Heart left ventricle (tissue), 13 donors: ENCODE measurements at regions not wholly inside any gene's neighbourhood (a gene's known extent, or its start where the extent isn't known, plus 50 kb on each side); places are given as distances from the start of the nearest gene placed in this dataset.

Source experiments
- POLR2A ChIP-seq, 2 donors: fragments of 450-650 bp; IDR thresholded peaks; one replicate each; pipeline ENCODE4 v1.6.1; 2017; ENCODE audit warnings: antibody characterized with exemption in 2 of 2, mild to moderate bottlenecking in 2 of 2, moderate library complexity in 2 of 2
- TF ChIP-seq, protein P1 (sequence below), 12 donors: fragments of 200-600 bp; sonication (generic) in 4 of 12; IDR thresholded peaks; one replicate each; pipeline versions ENCODE4 v1.5.0 to v1.8.0; 2018 to 2022; ENCODE audit warnings: antibody characterized with exemption in 12 of 12, mild to moderate bottlenecking in 5 of 12
- donor health status: ischemic (EF 13 %, LVEDD 7.1; RV severe dilation, severe dysfunction).
- donor health status: DM: no; HTN: yes; CAD: no.
- donor health status: DM: no; HTN: no; CAD: no.
- donor health status: ischemic (EF 25% LVEDD 6.9; RV normal size, moderate dysfunction).
- donor health status: ischemic (EF 25% LVEDD 5.7; RV mildly dilated, moderate dysfunction).
- donor health status: ischemic (EF 35%, LVEDD 5.7; RV mildly dilated, moderate dysfunction).
- donor health status: nonischemic (EF 11% LVEDD 7.7; RV severe dilation, severe dysfunction).
- donor health status: DM: yes; HTN: yes; CAD: no.
- donor health status: PGD.
- donor health status: ischemic (EF 29% LVEDD 5.4; RV normal size, mild dysfunction).
- donor health status: nonischemic (EF 23%, LVEDD 6.1; RV moderate dilation, normal function).

DNA sequence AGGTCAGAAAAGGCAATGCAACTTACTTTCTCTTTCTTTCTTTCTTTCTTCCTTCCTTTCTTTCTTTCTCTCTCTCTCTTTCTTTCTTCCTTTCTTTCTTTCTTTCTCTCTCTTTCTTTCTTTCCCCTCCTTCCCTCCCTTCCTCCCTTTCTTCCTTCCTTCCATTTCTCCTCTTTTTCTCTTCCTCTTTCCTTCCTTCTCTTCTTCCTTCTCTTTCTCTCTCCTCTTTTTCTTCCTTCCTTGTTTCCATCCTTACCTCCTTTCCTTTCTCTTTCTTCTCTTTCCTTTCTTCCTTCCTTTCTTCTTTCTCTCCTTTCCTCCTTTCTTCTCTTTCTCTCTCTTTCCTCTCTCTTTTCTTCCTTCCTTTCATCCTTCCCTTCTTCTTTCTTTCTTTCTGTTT lies 819.8 kb upstream of the SOX9 start:
- TF ChIP-seq POLR2A (IDR thresholded peaks at IDR 0.05), result no peak
- TF ChIP-seq, protein P1, sequence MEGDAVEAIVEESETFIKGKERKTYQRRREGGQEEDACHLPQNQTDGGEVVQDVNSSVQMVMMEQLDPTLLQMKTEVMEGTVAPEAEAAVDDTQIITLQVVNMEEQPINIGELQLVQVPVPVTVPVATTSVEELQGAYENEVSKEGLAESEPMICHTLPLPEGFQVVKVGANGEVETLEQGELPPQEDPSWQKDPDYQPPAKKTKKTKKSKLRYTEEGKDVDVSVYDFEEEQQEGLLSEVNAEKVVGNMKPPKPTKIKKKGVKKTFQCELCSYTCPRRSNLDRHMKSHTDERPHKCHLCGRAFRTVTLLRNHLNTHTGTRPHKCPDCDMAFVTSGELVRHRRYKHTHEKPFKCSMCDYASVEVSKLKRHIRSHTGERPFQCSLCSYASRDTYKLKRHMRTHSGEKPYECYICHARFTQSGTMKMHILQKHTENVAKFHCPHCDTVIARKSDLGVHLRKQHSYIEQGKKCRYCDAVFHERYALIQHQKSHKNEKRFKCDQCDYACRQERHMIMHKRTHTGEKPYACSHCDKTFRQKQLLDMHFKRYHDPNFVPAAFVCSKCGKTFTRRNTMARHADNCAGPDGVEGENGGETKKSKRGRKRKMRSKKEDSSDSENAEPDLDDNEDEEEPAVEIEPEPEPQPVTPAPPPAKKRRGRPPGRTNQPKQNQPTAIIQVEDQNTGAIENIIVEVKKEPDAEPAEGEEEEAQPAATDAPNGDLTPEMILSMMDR (IDR thresholded peaks at IDR 0.05), result no peak
